PC-3 (cell line): ENCODE measurements at regions not wholly inside any gene's neighbourhood (a gene's known extent, or its start where the extent isn't known, plus 50 kb on each side); places are given as distances from the start of the nearest gene placed in this dataset.

ENCODE experiments used
- EZH2 ChIP-seq: fragments of 300-600 bp; sonication (generic); IDR thresholded peaks from one replicate; pipeline ENCODE4 v1.6.1; 2017; ENCODE audit warnings: antibody characterized with exemption, mild to moderate bottlenecking, low read length; ENCODE audit not compliant: unreplicated experiment
- EZH2phosphoT487 ChIP-seq: fragments of 300-600 bp; sonication (generic); IDR thresholded peaks from 2 replicates; pipeline ENCODE4 v1.6.1; 2018; ENCODE audit warnings: mild to moderate bottlenecking, antibody characterized with exemption, low read length, borderline replicate concordance
- TF ChIP-seq, protein P1 (sequence below): fragments of 300-600 bp; sonication (generic); conservative IDR thresholded peaks from 2 replicates; pipeline ENCODE4 v1.5.1; 2017; ENCODE audit warnings: antibody characterized with exemption, low read depth, mild to moderate bottlenecking, low read length

DNA sequence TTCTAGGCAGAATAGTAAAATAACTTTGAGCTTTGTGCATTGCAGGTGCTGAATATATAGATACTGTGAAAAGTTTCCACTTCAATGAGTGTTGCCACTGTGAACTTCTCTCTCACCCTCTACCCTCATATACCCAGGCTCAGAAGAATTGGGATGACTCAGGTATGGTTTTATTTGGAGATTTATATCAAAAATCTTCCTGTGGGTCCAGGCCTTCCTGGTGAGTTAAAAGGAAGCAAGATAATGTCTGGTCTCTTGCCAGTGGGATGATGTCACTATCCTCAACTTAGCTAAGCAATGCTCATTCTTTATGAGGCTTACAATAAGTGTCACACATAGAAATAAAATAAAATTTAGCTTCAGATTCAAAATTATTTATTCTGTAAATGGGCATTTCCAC lies 153.3 kb upstream of the TENT5D start:
- TF ChIP-seq, protein P1, sequence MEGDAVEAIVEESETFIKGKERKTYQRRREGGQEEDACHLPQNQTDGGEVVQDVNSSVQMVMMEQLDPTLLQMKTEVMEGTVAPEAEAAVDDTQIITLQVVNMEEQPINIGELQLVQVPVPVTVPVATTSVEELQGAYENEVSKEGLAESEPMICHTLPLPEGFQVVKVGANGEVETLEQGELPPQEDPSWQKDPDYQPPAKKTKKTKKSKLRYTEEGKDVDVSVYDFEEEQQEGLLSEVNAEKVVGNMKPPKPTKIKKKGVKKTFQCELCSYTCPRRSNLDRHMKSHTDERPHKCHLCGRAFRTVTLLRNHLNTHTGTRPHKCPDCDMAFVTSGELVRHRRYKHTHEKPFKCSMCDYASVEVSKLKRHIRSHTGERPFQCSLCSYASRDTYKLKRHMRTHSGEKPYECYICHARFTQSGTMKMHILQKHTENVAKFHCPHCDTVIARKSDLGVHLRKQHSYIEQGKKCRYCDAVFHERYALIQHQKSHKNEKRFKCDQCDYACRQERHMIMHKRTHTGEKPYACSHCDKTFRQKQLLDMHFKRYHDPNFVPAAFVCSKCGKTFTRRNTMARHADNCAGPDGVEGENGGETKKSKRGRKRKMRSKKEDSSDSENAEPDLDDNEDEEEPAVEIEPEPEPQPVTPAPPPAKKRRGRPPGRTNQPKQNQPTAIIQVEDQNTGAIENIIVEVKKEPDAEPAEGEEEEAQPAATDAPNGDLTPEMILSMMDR, result no peak
- no peak for TF ChIP-seq EZH2
- no peak for TF ChIP-seq EZH2phosphoT487
